IMR-90 (cell line): ENCODE measurements at regions not wholly inside any gene's neighbourhood (a gene's known extent, or its start where the extent isn't known, plus 50 kb on each side); places are given as distances from the start of the nearest gene placed in this dataset.

ENCODE experiments used
- ATAC-seq: fragments of 200-7000 bp; cut with Tn5 transposase; 2 replicates; pipeline ENCODE4 v1.9.1; 2020; ENCODE audit warnings: low read depth, mild to moderate bottlenecking, moderate library complexity
- BruUV-seq: library from RNA; stranded (reverse); fragments of 400-500 nt; replicated peaks from 2 replicates; lab custom pipeline; 2021; lab: Mats Ljungman, UMichigan
- CTCF ChIA-PET: fragments of 300-600 bp; formaldehyde crosslinking; extraction: SDS; loops from one replicate; lab custom pipeline; 2021; ENCODE audit warnings: antibody characterized with exemption; lab: Yijun Ruan, JAX
- POLR2A ChIA-PET: fragments of 300-600 bp; sonication (Branson Sonifier 250); formaldehyde crosslinking; loops from one replicate; lab custom pipeline; 2022; ENCODE audit warnings: antibody characterized with exemption; ENCODE audit not compliant: unreplicated experiment; lab: Charles Lee
- DNase-seq: peaks from one replicate; pipeline ENCODE4 v3.0.0; 2013
- H2AFZ ChIP-seq: replicated peaks from 2 replicates; pipeline ENCODE3; 2013; ENCODE audit warnings: low read length, mild to moderate bottlenecking; ENCODE audit not compliant: poor library complexity
- H2AK5ac ChIP-seq: 2 replicates; pipeline ENCODE4 v1.6.1; 2013; ENCODE audit warnings: low read depth, low read length, inconsistent platforms
- H2AK9ac ChIP-seq: replicated peaks from 2 replicates; pipeline ENCODE3; 2013; ENCODE audit warnings: mild to moderate bottlenecking, low read depth, low read length, moderate library complexity; ENCODE audit not compliant: poor library complexity
- H2BK120ac ChIP-seq: 2 replicates; pipeline ENCODE4 v1.6.1; 2013; ENCODE audit warnings: low read depth, low read length, inconsistent platforms
- H2BK15ac ChIP-seq: 3 replicates; pipeline ENCODE4 v1.6.1; 2013; ENCODE audit warnings: low read depth, low read length, inconsistent platforms
- H2BK20ac ChIP-seq: 2 replicates; pipeline ENCODE4 v1.6.1; 2013; ENCODE audit warnings: low read depth, mild to moderate bottlenecking, inconsistent platforms, low read length, moderate library complexity
- H2BK5ac ChIP-seq: 2 replicates; pipeline ENCODE4 v1.6.1; 2013; ENCODE audit warnings: mild to moderate bottlenecking, low read depth, low read length, inconsistent platforms; ENCODE audit not compliant: poor library complexity, severe bottlenecking
- H3K14ac ChIP-seq: replicated peaks from 2 replicates; pipeline ENCODE4 v1.6.1; 2013; ENCODE audit warnings: low read depth, low read length, inconsistent platforms
- H3K18ac ChIP-seq: 2 replicates; pipeline ENCODE4 v1.6.1; 2013; ENCODE audit warnings: low read depth, low read length, control low read depth
- H3K23ac ChIP-seq: 2 replicates; pipeline ENCODE4 v1.6.1; 2013; ENCODE audit warnings: low read depth, low read length, inconsistent platforms
- H3K27ac ChIP-seq: 2 replicates; pipeline ENCODE4 v1.5.1; 2013; ENCODE audit warnings: mild to moderate bottlenecking, control low read depth, low read length; ENCODE audit not compliant: insufficient read depth
- H3K27me3 ChIP-seq: 2 replicates; pipeline ENCODE4 v1.6.1; 2013; ENCODE audit warnings: low read length; ENCODE audit not compliant: control insufficient read depth, insufficient read depth
- H3K36me3 ChIP-seq: 2 replicates; pipeline ENCODE4 v1.6.1; 2013; ENCODE audit warnings: low read length, mixed read lengths; ENCODE audit not compliant: control insufficient read depth, insufficient read depth
- H3K4ac ChIP-seq: 2 replicates; pipeline ENCODE4 v1.6.1; 2013; ENCODE audit warnings: low read depth, low read length, inconsistent platforms
- H3K4me1 ChIP-seq: 2 replicates; pipeline ENCODE4 v1.6.1; 2013; ENCODE audit warnings: low read length, mixed read lengths; ENCODE audit not compliant: control insufficient read depth, insufficient read depth
- H3K4me2 ChIP-seq: 2 replicates; pipeline ENCODE4 v1.6.1; 2013; ENCODE audit warnings: low read depth, mild to moderate bottlenecking, control low read depth, low read length, moderate library complexity
- H3K4me3 ChIP-seq: 2 replicates; pipeline ENCODE4 v1.5.1; 2013; ENCODE audit warnings: low read depth, mild to moderate bottlenecking, control low read depth, low read length, moderate library complexity; ENCODE audit not compliant: insufficient read depth
- H3K56ac ChIP-seq: 2 replicates; pipeline ENCODE4 v1.6.1; 2013; ENCODE audit warnings: low read length, inconsistent platforms; ENCODE audit not compliant: insufficient read depth; ENCODE audit errors: extremely low read depth
- H3K79me1 ChIP-seq, 2 experiments: 2 replicates each; pipeline ENCODE4 v1.6.1; 2013; ENCODE audit warnings: low read length in 2 of 2, inconsistent platforms in 1 of 2, low read depth in 1 of 2
- H3K9ac ChIP-seq: 2 replicates; pipeline ENCODE4 v1.6.1; 2013; ENCODE audit warnings: low read depth, low read length, control low read depth
- H3K9me1 ChIP-seq: 2 replicates; pipeline ENCODE4 v1.6.1; 2013; ENCODE audit warnings: low read length, inconsistent platforms; ENCODE audit not compliant: insufficient read depth
- H3K9me3 ChIP-seq: 2 replicates; pipeline ENCODE4 v1.6.1; 2013; ENCODE audit warnings: low read length; ENCODE audit not compliant: control insufficient read depth, insufficient read depth
- H4K20me1 ChIP-seq: 2 replicates; pipeline ENCODE4 v1.6.1; 2013; ENCODE audit warnings: low read length, inconsistent platforms; ENCODE audit not compliant: insufficient read depth
- H4K5ac ChIP-seq: 2 replicates; pipeline ENCODE4 v1.6.1; 2013; ENCODE audit warnings: mild to moderate bottlenecking, low read depth, low read length, control low read depth
- H4K8ac ChIP-seq, 2 experiments: 2 replicates each; pipeline ENCODE4 v1.6.1; 2013; ENCODE audit warnings: low read depth in 2 of 2, low read length in 2 of 2, control low read depth in 1 of 2, inconsistent platforms in 1 of 2
- H4K91ac ChIP-seq: 2 replicates; pipeline ENCODE4 v1.6.1; 2013; ENCODE audit warnings: low read depth, low read length, inconsistent platforms; ENCODE audit not compliant: insufficient read depth
- BHLHE40 ChIP-seq: fragments of 150-350 bp; IDR thresholded peaks from 2 replicates; pipeline ENCODE4 v1.6.1; 2016; ENCODE audit warnings: mild to moderate bottlenecking, low read depth, low read length
- CHD1 ChIP-seq: IDR thresholded peaks from 2 replicates; pipeline ENCODE4 v1.6.1; 2012; ENCODE audit warnings: low read depth, low read length, improper control_type of control experiment
- FOS ChIP-seq: fragments of 150-350 bp; IDR thresholded peaks from 2 replicates; pipeline ENCODE4 v1.6.1; 2016; ENCODE audit warnings: low read depth, low read length
- MAFK ChIP-seq: IDR thresholded peaks from 2 replicates; pipeline ENCODE4 v1.6.1; 2012; ENCODE audit warnings: low read depth, low read length, improper control_type of control experiment
- MXI1 ChIP-seq: IDR thresholded peaks from 2 replicates; pipeline ENCODE4 v1.6.1; 2012; ENCODE audit warnings: low read depth, mild to moderate bottlenecking, low read length, moderate library complexity, borderline replicate concordance
- RCOR1 ChIP-seq: IDR thresholded peaks from 2 replicates; pipeline ENCODE4 v1.6.1; 2012; ENCODE audit warnings: mild to moderate bottlenecking, low read length, improper control_type of control experiment; ENCODE audit not compliant: insufficient replicate concordance
- SMC3 ChIP-seq: fragments of 150-350 bp; IDR thresholded peaks from 2 replicates; pipeline ENCODE4 v1.6.1; 2016; ENCODE audit warnings: low read depth, mild to moderate bottlenecking, antibody characterized with exemption, low read length, moderate library complexity
- WGBS, 2 experiments: methylation state at CpG; one replicate each; pipeline versions ENCODE4 v1.1.5 to v1.1.7; 2013; ENCODE audit warnings: missing lambda C conversion rate in 2 of 2; ENCODE audit not compliant: insufficient read length in 1 of 2; ENCODE audit errors: extremely low coverage in 2 of 2; 5-methylcytosine and 5-hydroxymethylcytosine counted together
- dilution Hi-C: fragments of 300-500 bp; cut with HindIII; formaldehyde crosslinking; loops from one replicate; pipeline ENCODE4 v1.14.3; 2018; ENCODE audit warnings: low sequenced_read_pairs; ENCODE audit not compliant: unreplicated experiment
- in situ Hi-C: fragments of 300-500 bp; cut with MboI; formaldehyde crosslinking; loops from 3 replicates; pipeline ENCODE4 v1.14.3; 2019; ENCODE audit warnings: low sequenced_read_pairs, inconsistent platforms, mixed read lengths
- intact Hi-C: fragments of 100-400 bp; cut with micrococcal nuclease; formaldehyde crosslinking; loops from 2 replicates; pipeline ENCODE4 v1.10.0; 2022
- TF ChIP-seq, protein P1 (sequence below): conservative IDR thresholded peaks from 2 replicates; pipeline ENCODE4 v1.5.1; 2012; ENCODE audit warnings: mild to moderate bottlenecking, low read depth, low read length, improper control_type of control experiment
- TF ChIP-seq, protein P2 (sequence below): fragments of 150-350 bp; IDR thresholded peaks from 2 replicates; pipeline ENCODE4 v1.6.1; 2016; ENCODE audit warnings: low read depth, mild to moderate bottlenecking, low read length, moderate library complexity, borderline replicate concordance

DNA sequence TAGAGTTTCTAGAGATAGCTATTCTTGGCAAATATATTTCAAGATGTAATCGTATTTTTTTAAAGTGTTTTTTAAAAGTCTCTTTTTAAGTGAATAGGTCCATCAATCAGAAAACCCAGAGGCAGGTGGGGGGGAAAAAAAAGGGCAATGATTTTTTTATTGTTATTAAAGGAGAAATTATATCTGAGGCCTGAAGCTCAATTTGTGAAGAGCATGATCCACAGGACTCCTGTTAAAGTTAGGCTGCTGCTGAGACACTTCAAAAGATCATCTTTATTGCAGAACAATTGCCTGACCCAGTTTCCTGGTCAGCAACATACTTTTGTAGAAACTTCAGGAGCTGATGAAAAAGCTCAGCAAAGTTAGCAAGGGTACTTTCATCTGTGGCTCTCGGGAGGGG, 326.2 kb downstream of the RASEF start:
- Histone ChIP-seq H3K4me3 (no peak overlapping the region), H3K27me3 (no peaks in the 10 kb centered on the region), H3K36me3 (no peaks in the 10 kb centered on the region), H3K79me1 (no peaks in the 10 kb centered on the region), H3K4me1 (no peaks in the 10 kb centered on the region), H2AK5ac (no peak overlapping the region), H2BK5ac (no peak overlapping the region), H2BK15ac (no peak overlapping the region), H3K9ac (no peak overlapping the region), H3K14ac (no peak overlapping the region), H2AFZ (no peak overlapping the region), H4K20me1 (no peaks in the 10 kb centered on the region), H2BK20ac (no peak overlapping the region), H3K9me3 (no peaks in the 10 kb centered on the region), H3K56ac (no peak overlapping the region), H2BK120ac (no peak overlapping the region), H3K23ac (no peak overlapping the region), H2AK9ac (no peak overlapping the region), H4K5ac (no peak overlapping the region), H3K18ac (no peak overlapping the region), H3K27ac (no peak overlapping the region), H3K4ac (no peak overlapping the region), H4K8ac (no peak overlapping the region), H3K4me2 (no peak overlapping the region), H3K9me1 (no peaks in the 10 kb centered on the region), H4K91ac (no peak overlapping the region)
- BruUV-seq: no TSS peak
- 50% methylated on average over 1 of the region's 2 CpGs; no CpG with 5 or more reads in 1 of the 2 experiments for WGBS, 2 experiments
- POLR2A ChIA-PET: no interaction called here
- dilution Hi-C loops (no loop called here), intact Hi-C loops (no loop called here), in situ Hi-C loops (no loop called here)
- ATAC-seq (no peak), DNase-seq (no peak)
- CTCF ChIA-PET: no interaction called here
- TF ChIP-seq CHD1 (no peak), FOS (no peak), MAFK (no peak), BHLHE40 (no peak), MXI1 (no peak), SMC3 (no peak), RCOR1 (no peak)
- TF ChIP-seq, protein P1, sequence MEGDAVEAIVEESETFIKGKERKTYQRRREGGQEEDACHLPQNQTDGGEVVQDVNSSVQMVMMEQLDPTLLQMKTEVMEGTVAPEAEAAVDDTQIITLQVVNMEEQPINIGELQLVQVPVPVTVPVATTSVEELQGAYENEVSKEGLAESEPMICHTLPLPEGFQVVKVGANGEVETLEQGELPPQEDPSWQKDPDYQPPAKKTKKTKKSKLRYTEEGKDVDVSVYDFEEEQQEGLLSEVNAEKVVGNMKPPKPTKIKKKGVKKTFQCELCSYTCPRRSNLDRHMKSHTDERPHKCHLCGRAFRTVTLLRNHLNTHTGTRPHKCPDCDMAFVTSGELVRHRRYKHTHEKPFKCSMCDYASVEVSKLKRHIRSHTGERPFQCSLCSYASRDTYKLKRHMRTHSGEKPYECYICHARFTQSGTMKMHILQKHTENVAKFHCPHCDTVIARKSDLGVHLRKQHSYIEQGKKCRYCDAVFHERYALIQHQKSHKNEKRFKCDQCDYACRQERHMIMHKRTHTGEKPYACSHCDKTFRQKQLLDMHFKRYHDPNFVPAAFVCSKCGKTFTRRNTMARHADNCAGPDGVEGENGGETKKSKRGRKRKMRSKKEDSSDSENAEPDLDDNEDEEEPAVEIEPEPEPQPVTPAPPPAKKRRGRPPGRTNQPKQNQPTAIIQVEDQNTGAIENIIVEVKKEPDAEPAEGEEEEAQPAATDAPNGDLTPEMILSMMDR: no peak
- TF ChIP-seq, protein P2, sequence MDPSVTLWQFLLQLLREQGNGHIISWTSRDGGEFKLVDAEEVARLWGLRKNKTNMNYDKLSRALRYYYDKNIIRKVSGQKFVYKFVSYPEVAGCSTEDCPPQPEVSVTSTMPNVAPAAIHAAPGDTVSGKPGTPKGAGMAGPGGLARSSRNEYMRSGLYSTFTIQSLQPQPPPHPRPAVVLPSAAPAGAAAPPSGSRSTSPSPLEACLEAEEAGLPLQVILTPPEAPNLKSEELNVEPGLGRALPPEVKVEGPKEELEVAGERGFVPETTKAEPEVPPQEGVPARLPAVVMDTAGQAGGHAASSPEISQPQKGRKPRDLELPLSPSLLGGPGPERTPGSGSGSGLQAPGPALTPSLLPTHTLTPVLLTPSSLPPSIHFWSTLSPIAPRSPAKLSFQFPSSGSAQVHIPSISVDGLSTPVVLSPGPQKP: no peak
